WTC11 (cell line): ENCODE measurements at regions not wholly inside any gene's neighbourhood (a gene's known extent, or its start where the extent isn't known, plus 50 kb on each side); places are given as distances from the start of the nearest gene placed in this dataset.

Experiments used
- CBFB ChIP-seq: sonication (generic); formaldehyde crosslinking; IDR thresholded peaks from 2 replicates; pipeline ENCODE4 v1.8.1; 2022; ENCODE audit warnings: mild to moderate bottlenecking, low read depth, missing genetic modification reagents
- CTCF ChIP-seq: fragments of 200-600 bp; IDR thresholded peaks from 2 replicates; pipeline ENCODE4 v1.8.0; 2022; ENCODE audit warnings: antibody characterized with exemption
- GABPB1 ChIP-seq: sonication (generic); formaldehyde crosslinking; IDR thresholded peaks from 2 replicates; pipeline ENCODE4 v1.8.1; 2023; ENCODE audit warnings: mild to moderate bottlenecking, missing genetic modification reagents
- MAX ChIP-seq: sonication (generic); formaldehyde crosslinking; IDR thresholded peaks from 2 replicates; pipeline ENCODE4 v1.8.0; 2022; ENCODE audit warnings: mild to moderate bottlenecking, missing genetic modification reagents
- TP53 ChIP-seq: sonication (generic); formaldehyde crosslinking; IDR thresholded peaks from 2 replicates; pipeline ENCODE4 v1.8.1; 2023; ENCODE audit warnings: mild to moderate bottlenecking, missing genetic modification reagents
- ZNF219 ChIP-seq: sonication (generic); formaldehyde crosslinking; IDR thresholded peaks from 2 replicates; pipeline ENCODE4 v1.8.0; 2023; ENCODE audit warnings: missing genetic modification reagents, mild to moderate bottlenecking, borderline replicate concordance
- TF ChIP-seq, protein P1 (sequence below): sonication (generic); formaldehyde crosslinking; IDR thresholded peaks from 2 replicates; pipeline ENCODE4 v1.8.1; 2023; ENCODE audit warnings: mild to moderate bottlenecking, missing genetic modification reagents, moderate library complexity

- TF ChIP-seq GABPB1 (CRISPR knock-in tag) (no peak), MAX (CRISPR knock-in tag) (no peak), TP53 (CRISPR knock-in tag) (no peak), CTCF (no peak), ZNF219 (CRISPR knock-in tag) (no peak), CBFB (no peak)
- TF ChIP-seq, protein P1, sequence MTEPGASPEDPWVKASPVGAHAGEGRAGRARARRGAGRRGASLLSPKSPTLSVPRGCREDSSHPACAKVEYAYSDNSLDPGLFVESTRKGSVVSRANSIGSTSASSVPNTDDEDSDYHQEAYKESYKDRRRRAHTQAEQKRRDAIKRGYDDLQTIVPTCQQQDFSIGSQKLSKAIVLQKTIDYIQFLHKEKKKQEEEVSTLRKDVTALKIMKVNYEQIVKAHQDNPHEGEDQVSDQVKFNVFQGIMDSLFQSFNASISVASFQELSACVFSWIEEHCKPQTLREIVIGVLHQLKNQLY (CRISPR knock-in tag): no peak
Measured at GRCh38 chr2:239688840-239689239, 288.0 kb upstream of the HDAC4 start.
